ENCODE measurements at regions not wholly inside any gene's neighbourhood (a gene's known extent, or its start where the extent isn't known, plus 50 kb on each side); places are given as distances from the start of the nearest gene placed in this dataset.

- no peak overlapping the region for H4K8ac ChIP-seq (ENCODE audit: low read length)
- H3K27ac ChIP-seq (ENCODE audit: low read length, poor library complexity, severe bottlenecking), result no peak overlapping the region
- H3K4me2 ChIP-seq (ENCODE audit: low read length, poor library complexity, severe bottlenecking), result no peak overlapping the region
These were observed 117.2 kb upstream of the CD93 start for GRCh38 chr20:23203310-23203709.

GRCh38 chr20:23201658-23202057, 115.5 kb upstream of the CD93 start:
- H3K36me3 ChIP-seq (ENCODE audit: control insufficient read depth in 1 of 2, insufficient read depth in 2 of 2, low read depth in 1 of 2, low read length in 2 of 2), result no peaks in the 10 kb centered on the region
- H3K23ac ChIP-seq (ENCODE audit: low read length in 2 of 2), result no peak overlapping the region
- H2BK12ac ChIP-seq (ENCODE audit: low read length in 2 of 2), result no peak overlapping the region
- no peaks in the 10 kb centered on the region for H3K9me3 ChIP-seq (ENCODE audit: control insufficient read depth, low read length)
- H3K4me3 ChIP-seq (ENCODE audit: insufficient read depth in 1 of 2, low read depth in 1 of 2, low read length in 2 of 2), result no peak overlapping the region
- no peak overlapping the region for H3K27ac ChIP-seq (ENCODE audit: low read length, poor library complexity, severe bottlenecking)
- H2BK5ac ChIP-seq (ENCODE audit: low read depth, low read length, poor library complexity, severe bottlenecking), result no peak overlapping the region
- no peak overlapping the region for H2BK120ac ChIP-seq (ENCODE audit: low read depth, low read length)
- no peak overlapping the region for H4K91ac ChIP-seq (ENCODE audit: low read length)
- H3K4me2 ChIP-seq (ENCODE audit: low read length, poor library complexity, severe bottlenecking), result no peak overlapping the region
- no peak for DNase-seq
- no peak overlapping the region for H3K14ac ChIP-seq (ENCODE audit: low read length in 2 of 2)
- no peak overlapping the region for H2AFZ ChIP-seq (ENCODE audit: low read depth, low read length)
- H3K79me1 ChIP-seq (replicated peaks; ENCODE audit: low read length, poor library complexity, severe bottlenecking), result no peaks in the 10 kb centered on the region
- no peaks in the 10 kb centered on the region for H3K27me3 ChIP-seq (ENCODE audit: control insufficient read depth in 1 of 2, insufficient read depth in 1 of 2, low read length in 2 of 2)
- no peak overlapping the region for H3K4ac ChIP-seq (ENCODE audit: low read depth in 1 of 2, low read length in 2 of 2)
- no peak overlapping the region for H2AK5ac ChIP-seq (ENCODE audit: low read length, severe bottlenecking)
- peaks cover 11% of the 10 kb centered on the region for H3K4me1 ChIP-seq (ENCODE audit: control insufficient read depth, insufficient read depth, low read depth, low read length)
- no peak overlapping the region for H3K18ac ChIP-seq (ENCODE audit: low read depth in 1 of 2, low read length in 2 of 2)
- no peak overlapping the region for H3K9ac ChIP-seq (ENCODE audit: low read length)
- 86% methylated on average over 6 of the region's 6 CpGs for WGBS
- no peak overlapping the region for H4K8ac ChIP-seq (ENCODE audit: low read length)
- H2BK15ac ChIP-seq (ENCODE audit: low read depth, poor library complexity, severe bottlenecking), result no peak overlapping the region

More at GRCh38 chr20:23203310-23203709, 117.2 kb upstream of the CD93 start:
- 71% methylated on average over 2 of the region's 2 CpGs for WGBS
- no peak overlapping the region for H3K23ac ChIP-seq (ENCODE audit: low read length in 2 of 2)
- no peak overlapping the region for H2BK120ac ChIP-seq (ENCODE audit: low read depth, low read length)
- no peak overlapping the region for H3K18ac ChIP-seq (ENCODE audit: low read depth in 1 of 2, low read length in 2 of 2)
- H3K36me3 ChIP-seq (ENCODE audit: control insufficient read depth in 1 of 2, insufficient read depth in 2 of 2, low read depth in 1 of 2, low read length in 2 of 2), result no peaks in the 10 kb centered on the region
- DNase-seq, result no peak
- no peak overlapping the region for H2AFZ ChIP-seq (ENCODE audit: low read depth, low read length)
- no peaks in the 10 kb centered on the region for H3K27me3 ChIP-seq (ENCODE audit: control insufficient read depth in 1 of 2, insufficient read depth in 1 of 2, low read length in 2 of 2)
- H4K91ac ChIP-seq (ENCODE audit: low read length), result no peak overlapping the region
- H3K4me1 ChIP-seq (ENCODE audit: control insufficient read depth, insufficient read depth, low read depth, low read length), result peaks cover 15% of the 10 kb centered on the region
- H2BK5ac ChIP-seq (ENCODE audit: low read depth, low read length, poor library complexity, severe bottlenecking), result no peak overlapping the region
- H3K9ac ChIP-seq (ENCODE audit: low read length), result no peak overlapping the region
- no peak overlapping the region for H3K4me3 ChIP-seq (ENCODE audit: insufficient read depth in 1 of 2, low read depth in 1 of 2, low read length in 2 of 2)
- no peaks in the 10 kb centered on the region for H3K79me1 ChIP-seq (replicated peaks; ENCODE audit: low read length, poor library complexity, severe bottlenecking)
- H2AK5ac ChIP-seq (ENCODE audit: low read length, severe bottlenecking), result no peak overlapping the region
- no peak overlapping the region for H2BK15ac ChIP-seq (ENCODE audit: low read depth, poor library complexity, severe bottlenecking)
- H2BK12ac ChIP-seq (ENCODE audit: low read length in 2 of 2), result no peak overlapping the region
- no peak overlapping the region for H3K14ac ChIP-seq (ENCODE audit: low read length in 2 of 2)
- no peaks in the 10 kb centered on the region for H3K9me3 ChIP-seq (ENCODE audit: control insufficient read depth, low read length)
- no peak overlapping the region for H3K4ac ChIP-seq (ENCODE audit: low read depth in 1 of 2, low read length in 2 of 2)

- Histone ChIP-seq H2AK5ac (ENCODE audit: low read length, severe bottlenecking) (no peak overlapping the region), H2BK120ac (ENCODE audit: low read depth, low read length) (no peak overlapping the region), H3K18ac (ENCODE audit: low read depth in 1 of 2, low read length in 2 of 2) (no peak overlapping the region), H3K36me3 (ENCODE audit: control insufficient read depth in 1 of 2, insufficient read depth in 2 of 2, low read depth in 1 of 2, low read length in 2 of 2) (no peaks in the 10 kb centered on the region), H3K27me3 (ENCODE audit: control insufficient read depth in 1 of 2, insufficient read depth in 1 of 2, low read length in 2 of 2) (no peaks in the 10 kb centered on the region), H3K4me3 (ENCODE audit: insufficient read depth in 1 of 2, low read depth in 1 of 2, low read length in 2 of 2) (no peak overlapping the region), H3K14ac (ENCODE audit: low read length in 2 of 2) (no peak overlapping the region), H2BK12ac (ENCODE audit: low read length in 2 of 2) (no peak overlapping the region), H3K9ac (ENCODE audit: low read length) (no peak overlapping the region), H3K4me1 (ENCODE audit: control insufficient read depth, insufficient read depth, low read depth, low read length) (peaks cover 6% of the 10 kb centered on the region), H3K4ac (ENCODE audit: low read depth in 1 of 2, low read length in 2 of 2) (no peak overlapping the region), H3K4me2 (ENCODE audit: low read length, poor library complexity, severe bottlenecking) (no peak overlapping the region), H2AFZ (ENCODE audit: low read depth, low read length) (no peak overlapping the region), H3K9me3 (ENCODE audit: control insufficient read depth, low read length) (no peaks in the 10 kb centered on the region), H2BK15ac (ENCODE audit: low read depth, poor library complexity, severe bottlenecking) (no peak overlapping the region), H2BK5ac (ENCODE audit: low read depth, low read length, poor library complexity, severe bottlenecking) (no peak overlapping the region), H4K8ac (ENCODE audit: low read length) (no peak overlapping the region), H4K91ac (ENCODE audit: low read length) (no peak overlapping the region), H3K23ac (ENCODE audit: low read length in 2 of 2) (no peak overlapping the region), H3K27ac (ENCODE audit: low read length, poor library complexity, severe bottlenecking) (no peak overlapping the region), H3K79me1 (replicated peaks; ENCODE audit: low read length, poor library complexity, severe bottlenecking) (no peaks in the 10 kb centered on the region)
- DNase-seq, result no peak
- 47% methylated on average over 6 of the region's 6 CpGs for WGBS
These were observed 114.8 kb upstream of the CD93 start for GRCh38 chr20:23200914-23201313.

GRCh38 chr20:23200413-23200812, 114.3 kb upstream of the CD93 start:
- no peak overlapping the region for H2AFZ ChIP-seq (ENCODE audit: low read depth, low read length)
- no peak overlapping the region for H3K9ac ChIP-seq (ENCODE audit: low read length)
- no peak overlapping the region for H3K14ac ChIP-seq (ENCODE audit: low read length in 2 of 2)
- H3K23ac ChIP-seq (ENCODE audit: low read length in 2 of 2), result no peak overlapping the region
- H3K18ac ChIP-seq (ENCODE audit: low read depth in 1 of 2, low read length in 2 of 2), result no peak overlapping the region
- no peak overlapping the region for H3K4me2 ChIP-seq (ENCODE audit: low read length, poor library complexity, severe bottlenecking)
- H3K4me3 ChIP-seq (ENCODE audit: insufficient read depth in 1 of 2, low read depth in 1 of 2, low read length in 2 of 2), result no peak overlapping the region
- no peak overlapping the region for H2BK15ac ChIP-seq (ENCODE audit: low read depth, poor library complexity, severe bottlenecking)
- no peak overlapping the region for H3K4ac ChIP-seq (ENCODE audit: low read depth in 1 of 2, low read length in 2 of 2)
- DNase-seq, result no peak
- no peaks in the 10 kb centered on the region for H3K36me3 ChIP-seq (ENCODE audit: control insufficient read depth in 1 of 2, insufficient read depth in 2 of 2, low read depth in 1 of 2, low read length in 2 of 2)
- H3K27me3 ChIP-seq (ENCODE audit: control insufficient read depth in 1 of 2, insufficient read depth in 1 of 2, low read length in 2 of 2), result no peaks in the 10 kb centered on the region
- no peak overlapping the region for H4K91ac ChIP-seq (ENCODE audit: low read length)
- no peak overlapping the region for H4K8ac ChIP-seq (ENCODE audit: low read length)
- 85% methylated on average over 11 of the region's 12 CpGs for WGBS
- no peaks in the 10 kb centered on the region for H3K79me1 ChIP-seq (replicated peaks; ENCODE audit: low read length, poor library complexity, severe bottlenecking)
- no peak overlapping the region for H2BK5ac ChIP-seq (ENCODE audit: low read depth, low read length, poor library complexity, severe bottlenecking)
- no peak overlapping the region for H2AK5ac ChIP-seq (ENCODE audit: low read length, severe bottlenecking)
- no peak overlapping the region for H2BK12ac ChIP-seq (ENCODE audit: low read length in 2 of 2)
- H3K4me1 ChIP-seq (ENCODE audit: control insufficient read depth, insufficient read depth, low read depth, low read length), result peaks cover 4% of the 10 kb centered on the region
- H2BK120ac ChIP-seq (ENCODE audit: low read depth, low read length), result no peak overlapping the region
- no peak overlapping the region for H3K27ac ChIP-seq (ENCODE audit: low read length, poor library complexity, severe bottlenecking)
- H3K9me3 ChIP-seq (ENCODE audit: control insufficient read depth, low read length), result no peaks in the 10 kb centered on the region
